GM21619 (cell line): ENCODE measurements at regions not wholly inside any gene's neighbourhood (a gene's known extent, or its start where the extent isn't known, plus 50 kb on each side); places are given as distances from the start of the nearest gene placed in this dataset.
A peak's percentile ranks its signal among the peaks of the same experiment; 100 is the strongest.
"Not testable (repeated sequence)": the region's sequence is repeated elsewhere in the genome, so short reads cannot be mapped to it uniquely, and the experiment has no call there.

Source experiments
- ATAC-seq: cut with Tn5 transposase; IDR thresholded peaks from one replicate; pipeline ENCODE4 v1.9.1; 2021; ENCODE audit not compliant: unreplicated experiment

DNA sequence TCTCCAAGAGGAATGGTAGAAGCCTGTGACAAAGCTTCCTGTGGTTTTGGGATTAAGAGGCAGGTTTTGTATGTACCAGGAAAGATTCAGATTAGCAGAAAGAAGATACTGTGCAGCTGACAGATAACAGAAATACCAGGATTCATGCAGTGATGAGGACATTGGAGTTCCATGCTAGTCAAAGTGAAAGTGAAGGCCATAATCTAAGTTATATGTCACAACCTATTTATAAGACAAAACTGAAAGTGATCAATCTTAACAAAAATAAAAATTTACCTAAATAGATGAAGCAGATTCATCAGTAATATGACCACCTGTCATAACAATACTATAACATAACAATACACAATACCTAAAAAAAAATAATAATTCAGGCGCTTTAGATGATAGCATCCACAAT, 1305.2 kb upstream of the PCDH9 start:
- peak; percentile 79 for ATAC-seq

DNA sequence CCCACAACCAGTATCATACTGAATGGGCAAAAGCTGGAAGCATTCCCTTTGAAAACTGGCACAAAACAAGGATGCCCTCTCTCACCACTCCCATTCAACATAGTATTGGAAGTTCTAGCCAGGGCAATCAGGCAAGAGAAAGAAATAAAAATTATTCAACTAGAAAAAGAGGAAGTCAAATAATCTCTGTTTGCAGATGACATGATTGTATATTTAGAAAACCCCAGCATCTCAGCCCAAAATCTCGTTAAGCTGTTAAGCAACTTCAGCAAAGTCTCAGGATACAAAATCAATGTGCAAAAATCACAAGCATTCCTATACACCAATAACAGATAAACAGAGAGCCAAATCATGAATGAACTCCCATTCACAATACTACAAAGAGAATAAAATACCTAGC, 1297.0 kb upstream of the PCDH9 start:
- not testable (repeated sequence) for ATAC-seq

DNA sequence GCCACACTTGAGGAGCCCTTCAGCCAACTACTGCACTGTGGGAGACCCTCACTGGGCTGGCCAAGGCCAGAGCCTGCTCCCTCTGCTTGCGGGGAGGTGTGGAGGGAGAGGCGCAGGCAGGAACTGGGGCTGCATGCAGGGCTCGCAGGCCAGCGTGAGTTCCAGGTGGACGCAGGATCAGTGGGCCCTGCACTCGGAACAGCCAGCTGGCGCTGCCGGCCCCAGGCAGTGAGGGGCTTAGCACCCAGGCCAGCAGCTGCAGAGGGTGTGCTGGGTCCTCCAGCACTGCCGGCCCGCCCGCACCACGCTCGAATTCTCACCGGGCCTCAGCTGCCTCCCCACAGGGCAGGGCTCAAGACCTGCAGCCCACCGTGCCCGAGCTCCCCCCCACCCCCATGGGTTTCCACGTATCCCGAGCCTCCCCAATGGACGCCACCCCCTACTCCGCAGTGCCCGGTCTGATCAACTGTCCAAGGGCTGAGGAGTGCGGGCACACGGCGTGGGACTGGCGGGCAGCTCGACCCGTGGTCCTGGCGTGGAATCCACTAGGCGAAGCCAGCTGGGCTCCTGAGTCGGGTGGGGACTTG, 1293.8 kb upstream of the PCDH9 start:
- ATAC-seq, result no peak

DNA sequence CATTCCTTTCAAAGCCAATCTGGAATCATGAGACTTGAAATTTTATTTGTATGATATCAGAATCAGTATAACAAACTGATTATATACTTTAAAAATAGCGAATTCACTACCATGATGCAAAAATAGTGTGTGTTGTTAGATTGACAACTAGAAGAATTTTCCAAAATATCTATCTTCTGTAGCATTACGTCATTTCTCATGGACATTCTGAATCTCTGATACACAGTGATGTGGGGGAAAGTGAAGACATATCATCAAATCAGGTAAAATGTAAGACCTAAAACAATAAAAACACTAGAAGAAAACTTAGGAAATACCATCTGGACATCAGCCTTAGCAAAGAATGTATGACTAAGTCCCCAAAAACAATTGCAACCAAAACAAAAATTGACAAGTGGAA, 1292.0 kb upstream of the PCDH9 start:
- ATAC-seq, result no peak

DNA sequence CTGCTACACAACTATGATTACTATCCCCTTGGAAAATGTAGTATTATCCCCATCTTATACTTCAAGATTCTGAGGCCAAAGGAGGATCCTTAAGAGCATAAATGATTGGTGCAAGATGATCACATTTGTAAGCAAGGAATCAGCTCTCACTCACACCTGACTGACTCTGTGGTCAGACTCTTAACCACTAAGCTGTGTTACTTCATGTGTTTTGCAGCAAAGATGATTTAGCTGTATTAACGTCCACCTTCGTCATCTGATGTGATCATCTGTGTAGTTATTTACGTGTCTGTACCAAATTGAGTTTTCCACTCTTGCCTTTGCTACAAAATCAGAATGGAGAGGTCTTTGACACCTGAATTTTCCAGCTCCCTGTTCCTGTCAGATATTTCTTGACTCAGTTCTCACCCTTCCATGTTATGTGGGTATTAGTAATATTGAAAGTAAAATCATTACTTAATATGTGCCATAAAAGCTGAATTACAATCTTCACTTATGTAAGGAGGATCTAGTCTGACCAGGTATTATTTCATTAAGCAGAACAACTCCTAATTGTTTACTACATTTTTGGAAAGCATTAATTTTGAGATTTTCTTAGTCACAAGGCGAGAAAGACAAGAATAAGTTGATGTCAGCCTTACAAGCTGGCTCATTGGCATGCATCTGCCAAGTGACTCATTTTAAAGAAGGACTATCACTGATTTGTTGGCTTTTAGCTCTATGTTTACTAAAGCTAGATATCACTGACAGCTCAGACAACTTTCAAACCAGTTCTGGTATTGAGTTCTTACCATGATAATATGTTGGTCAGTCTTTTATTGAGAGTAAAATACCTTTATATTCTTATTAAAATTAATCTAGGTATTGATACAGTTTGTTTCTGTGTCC, 1279.8 kb upstream of the PCDH9 start:
- peak; percentile 86 for ATAC-seq

DNA sequence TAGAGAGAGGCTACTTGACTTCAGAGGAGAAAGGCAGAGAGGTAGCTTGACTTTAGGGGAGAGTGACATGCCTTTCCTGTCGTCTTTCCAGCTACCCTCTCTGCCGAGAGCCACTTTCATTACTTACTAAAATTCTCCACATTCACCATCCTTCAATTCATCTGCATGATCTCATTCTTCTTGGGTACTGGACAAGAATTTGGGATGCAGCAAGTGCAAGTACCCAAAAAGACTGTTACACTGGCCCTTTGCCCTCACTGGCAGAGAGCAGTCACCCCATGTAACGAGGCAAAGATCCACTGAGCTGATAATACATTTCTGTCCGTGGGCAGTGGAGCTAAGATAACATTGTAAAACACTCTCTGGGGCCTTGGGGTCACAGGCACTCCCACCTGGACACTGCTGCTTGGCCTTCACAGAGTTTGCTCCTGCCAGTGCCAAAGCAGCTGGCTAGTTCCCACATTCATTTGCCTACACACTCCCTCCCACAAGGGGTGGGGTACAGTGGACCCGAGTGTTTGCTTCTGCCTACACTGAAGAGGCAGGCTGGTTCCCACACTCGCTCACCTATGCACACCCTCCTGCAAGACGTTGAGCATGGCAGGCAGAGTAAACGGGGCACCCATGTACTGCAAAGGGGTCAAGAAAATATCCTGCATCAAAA, 1276.9 kb upstream of the PCDH9 start:
- no peak for ATAC-seq

DNA sequence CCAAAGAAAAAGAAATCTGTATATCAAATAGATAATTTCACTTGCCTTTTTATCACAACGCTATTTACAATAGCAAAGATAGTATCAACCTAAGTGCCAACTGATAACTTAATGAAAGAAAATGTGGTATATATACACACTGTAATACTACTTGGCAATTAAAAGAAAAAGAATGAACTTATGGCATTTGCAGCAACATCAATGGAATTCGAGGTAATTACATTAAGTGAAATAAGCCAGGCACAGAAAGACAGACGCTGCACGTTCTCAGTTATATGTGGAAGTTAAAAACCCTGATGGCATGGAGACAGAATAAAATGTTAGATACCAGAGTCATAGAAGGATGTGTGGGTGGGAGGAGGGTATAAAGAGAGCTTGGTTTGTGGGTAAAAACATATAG, 1260.5 kb upstream of the PCDH9 start:
- no peak for ATAC-seq

DNA sequence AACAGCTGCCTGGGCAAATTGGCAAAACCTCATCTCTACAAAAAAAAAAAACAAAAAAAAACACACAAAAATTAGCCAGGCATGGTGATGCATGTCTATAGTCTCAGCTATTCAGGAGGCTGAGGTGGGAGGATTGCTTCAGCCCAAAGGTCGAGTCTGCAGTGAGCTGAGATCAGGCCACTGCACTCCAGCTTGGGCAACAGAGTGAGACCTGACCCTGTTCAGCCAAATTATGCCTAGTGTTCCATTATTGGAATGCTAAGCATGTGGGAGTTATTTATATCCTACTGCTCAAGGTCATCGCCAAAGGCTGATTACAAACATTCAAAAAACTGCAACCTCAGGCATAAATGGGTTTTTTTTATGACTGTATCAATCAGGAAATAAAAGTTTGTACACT, 1251.0 kb upstream of the PCDH9 start:
- ATAC-seq, result no peak

DNA sequence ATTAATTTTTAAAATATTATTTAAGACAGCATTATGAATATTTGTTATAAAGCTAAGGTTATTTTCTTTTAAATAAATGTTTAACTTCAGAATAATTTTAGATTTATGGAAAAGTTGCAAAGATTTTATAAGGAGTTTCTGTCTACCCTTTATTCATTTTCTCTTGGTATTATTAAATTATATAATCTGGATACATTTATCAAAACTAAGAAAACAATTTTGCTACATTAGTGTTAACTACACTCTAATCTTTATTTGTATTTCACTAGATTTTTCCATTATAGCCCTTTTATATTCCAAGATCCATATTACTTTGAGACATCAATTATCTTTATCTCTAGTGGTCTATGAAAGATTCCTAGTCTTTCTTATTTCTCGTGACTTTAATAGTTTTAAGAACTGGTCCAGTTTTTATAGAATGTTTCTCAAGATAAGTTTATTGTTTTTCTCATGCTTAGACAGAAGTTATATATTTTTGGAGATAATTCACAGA, 1243.7 kb upstream of the PCDH9 start:
- no peak for ATAC-seq

DNA sequence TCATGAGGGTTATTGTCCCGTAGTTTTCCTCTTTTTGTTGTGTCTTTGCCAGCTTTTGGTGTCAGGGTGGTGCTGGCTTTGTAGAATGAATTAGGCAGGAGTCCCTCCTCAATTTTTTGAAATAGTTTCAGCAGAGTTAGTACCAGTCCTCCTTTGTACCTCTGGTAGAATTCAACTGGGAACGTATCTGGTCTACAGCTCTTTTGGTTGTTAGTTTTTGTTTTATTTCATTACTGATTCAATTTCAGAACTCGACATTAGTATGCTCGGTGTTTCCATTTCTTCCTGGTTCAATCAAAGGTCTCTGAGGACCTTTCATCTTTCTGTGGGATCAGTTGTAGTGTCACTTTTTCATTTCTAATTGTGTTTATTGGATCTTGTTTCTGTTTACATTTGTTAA, 1237.0 kb upstream of the PCDH9 start:
- ATAC-seq, result no peak

DNA sequence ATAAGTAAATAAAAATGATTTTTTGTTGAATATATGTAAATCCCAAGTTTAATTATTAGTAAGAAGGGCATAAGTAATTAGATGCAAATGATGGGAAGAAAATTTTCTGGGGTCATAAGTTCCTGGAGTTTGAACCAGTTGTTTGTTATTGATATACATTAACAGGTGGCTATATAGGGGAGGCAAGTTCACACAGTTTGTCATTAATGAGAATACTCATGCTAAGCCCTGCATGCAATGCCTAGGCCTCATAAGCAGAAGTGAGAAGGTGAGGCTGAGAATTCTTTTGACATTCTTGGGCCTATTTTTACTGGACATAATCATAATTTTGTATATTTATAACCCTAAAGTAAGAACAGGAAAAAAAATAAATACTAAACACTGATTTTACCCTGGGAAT, 1210.7 kb upstream of the PCDH9 start:
- ATAC-seq, result peak; percentile 73

DNA sequence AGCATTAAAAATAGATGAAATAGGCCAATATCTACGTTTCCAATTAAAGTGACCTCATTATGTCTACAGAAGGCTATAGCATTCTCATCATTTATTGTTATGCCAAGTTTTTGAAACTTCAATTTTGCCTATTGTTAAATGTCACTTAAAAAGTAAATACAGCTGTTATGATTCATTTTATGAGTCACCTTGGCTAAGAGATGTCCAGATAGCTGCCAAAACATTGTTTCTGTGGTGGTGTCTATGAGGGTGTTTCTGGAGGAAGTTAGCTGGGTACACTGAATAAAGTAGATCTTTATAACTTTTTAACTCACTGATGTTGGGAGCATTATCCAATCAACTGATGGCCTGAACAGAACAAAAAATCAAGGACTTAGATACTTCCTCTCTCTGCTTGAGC, 1209.7 kb upstream of the PCDH9 start:
- ATAC-seq, result no peak

DNA sequence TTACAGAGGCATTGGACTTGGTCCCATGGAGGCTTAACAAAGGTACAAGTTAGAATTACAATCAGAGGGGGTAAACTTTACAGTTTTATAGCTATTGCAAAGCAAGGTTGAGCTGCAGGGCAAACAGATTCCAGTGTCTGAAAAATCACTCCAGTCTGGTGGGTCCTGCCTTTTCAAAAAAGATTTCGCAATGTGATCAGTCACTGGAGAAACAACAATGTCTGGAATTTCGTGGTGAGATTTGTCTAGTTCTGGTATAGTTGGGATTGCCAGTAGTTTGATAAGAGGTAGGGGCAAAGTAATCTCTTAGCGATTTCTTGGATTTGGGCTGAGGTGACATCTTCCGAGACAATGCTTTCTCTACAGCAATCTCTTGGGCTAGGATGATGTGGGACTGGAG, 1198.2 kb upstream of the PCDH9 start:
- no peak for ATAC-seq

DNA sequence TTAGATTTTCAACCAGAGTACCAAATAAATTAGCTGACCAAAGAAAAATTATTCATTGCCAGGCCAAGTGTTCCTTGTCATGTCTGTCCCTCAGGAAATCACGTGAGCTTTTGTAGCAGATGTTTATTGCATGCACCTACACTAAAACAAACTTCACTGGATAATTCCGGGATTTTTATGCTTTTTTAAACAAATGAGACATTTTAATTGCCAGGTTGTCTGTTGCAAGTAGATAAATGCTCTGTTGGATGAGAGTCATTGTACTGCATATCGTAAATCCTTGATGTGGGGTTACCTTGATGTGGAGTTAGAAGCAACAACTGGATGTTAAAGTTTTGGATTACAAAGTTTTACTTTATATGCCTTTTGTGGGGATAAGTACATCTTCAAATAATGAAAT, 1187.7 kb upstream of the PCDH9 start:
- no peak for ATAC-seq

DNA sequence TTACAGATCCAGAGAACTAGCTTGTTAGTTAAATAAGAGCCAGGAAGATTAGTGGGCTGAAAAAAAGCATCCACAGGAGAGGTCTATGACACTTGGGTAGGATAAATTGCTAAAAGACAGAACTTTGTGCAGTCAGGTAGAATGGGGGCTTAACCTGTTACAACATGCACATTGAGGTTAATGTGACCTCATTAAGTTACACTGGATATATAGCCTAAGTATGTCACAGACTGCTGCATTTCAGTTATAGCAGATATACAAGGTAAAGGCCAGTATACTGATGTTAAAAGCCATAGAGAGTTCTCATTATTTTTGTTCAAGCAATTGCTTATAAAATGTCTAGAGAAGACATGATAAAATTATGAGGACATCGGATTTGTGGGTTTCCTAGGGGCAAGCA, 1179.9 kb upstream of the PCDH9 start:
- ATAC-seq, result no peak

DNA sequence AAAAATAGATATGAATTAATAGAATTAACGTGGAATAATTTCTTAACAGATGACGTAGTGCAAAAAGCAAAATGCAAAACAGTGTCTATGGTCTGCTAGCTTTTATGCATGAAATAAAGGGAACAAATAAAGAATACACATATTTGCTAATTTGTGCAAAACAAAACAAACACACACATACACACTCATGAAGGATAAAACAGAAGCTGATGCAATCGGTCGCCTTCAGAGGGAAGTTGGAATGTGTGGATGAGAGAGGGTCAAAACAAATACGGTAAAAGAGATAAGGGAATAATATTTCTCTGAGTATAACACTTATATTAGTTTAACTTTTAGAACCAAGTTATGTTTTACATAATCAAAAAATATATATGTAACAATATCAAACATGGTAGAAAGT, 1160.9 kb upstream of the PCDH9 start:
- ATAC-seq, result no peak

DNA sequence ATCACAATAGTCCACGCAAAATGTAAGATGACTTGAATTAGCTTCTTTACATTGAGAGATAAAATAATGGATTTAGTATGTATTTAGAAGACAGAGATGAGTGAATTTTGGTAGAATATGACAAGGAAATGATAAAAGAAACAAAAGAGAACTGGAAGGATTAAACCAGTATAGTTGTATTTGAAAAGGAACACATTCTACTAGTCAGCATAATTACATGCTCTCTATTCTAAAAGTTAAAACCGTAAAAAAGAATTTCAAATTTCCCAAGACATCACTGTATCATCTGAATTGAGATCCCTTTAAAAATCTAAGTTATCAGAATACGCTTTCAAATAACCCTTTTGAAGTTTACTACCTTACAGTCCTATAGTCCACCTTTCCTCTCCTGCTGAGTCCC, 1156.7 kb upstream of the PCDH9 start:
- no peak for ATAC-seq

DNA sequence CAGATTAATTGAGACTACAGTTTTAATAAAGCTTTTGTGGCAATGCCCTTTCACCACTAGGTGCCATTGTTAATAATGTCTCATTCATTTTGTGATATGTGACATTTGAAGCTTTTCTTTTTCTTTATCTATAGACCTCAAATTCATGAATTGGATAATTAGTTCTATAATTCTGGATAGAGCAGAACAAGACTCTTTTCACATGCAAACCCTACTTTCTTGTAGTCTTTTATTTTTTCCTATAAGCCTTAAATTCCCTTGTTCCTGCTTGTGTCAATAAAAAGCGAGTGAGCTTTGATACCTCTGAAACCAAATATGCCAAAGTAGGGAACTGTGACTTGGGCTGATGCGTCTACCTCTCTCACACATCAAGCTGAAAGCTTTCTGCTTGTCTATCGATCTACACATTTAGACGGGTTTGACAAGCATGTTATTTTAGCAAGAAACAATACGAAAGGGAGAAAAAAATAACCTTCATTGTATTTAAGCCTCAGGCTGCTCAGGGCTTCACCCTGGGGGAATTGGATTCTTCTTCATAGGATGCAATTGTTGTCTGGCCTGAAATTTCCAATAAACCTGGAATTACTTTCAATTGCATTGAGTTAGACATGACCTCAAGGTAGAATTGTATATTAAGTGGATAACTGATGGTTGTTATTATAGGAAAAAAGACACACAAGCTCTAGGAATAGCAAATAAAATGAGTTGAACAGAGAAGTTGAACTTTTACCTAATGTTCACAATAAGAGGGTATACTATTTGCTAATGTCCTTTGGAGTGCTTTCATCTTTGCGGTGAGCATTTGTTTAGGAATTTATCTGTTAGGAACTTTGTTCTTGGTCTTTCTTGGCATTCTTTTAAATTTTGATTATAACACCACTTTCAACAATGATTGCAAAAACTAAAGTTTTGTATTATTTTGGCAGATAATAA, 1150.2 kb upstream of the PCDH9 start:
- ATAC-seq, result no peak

DNA sequence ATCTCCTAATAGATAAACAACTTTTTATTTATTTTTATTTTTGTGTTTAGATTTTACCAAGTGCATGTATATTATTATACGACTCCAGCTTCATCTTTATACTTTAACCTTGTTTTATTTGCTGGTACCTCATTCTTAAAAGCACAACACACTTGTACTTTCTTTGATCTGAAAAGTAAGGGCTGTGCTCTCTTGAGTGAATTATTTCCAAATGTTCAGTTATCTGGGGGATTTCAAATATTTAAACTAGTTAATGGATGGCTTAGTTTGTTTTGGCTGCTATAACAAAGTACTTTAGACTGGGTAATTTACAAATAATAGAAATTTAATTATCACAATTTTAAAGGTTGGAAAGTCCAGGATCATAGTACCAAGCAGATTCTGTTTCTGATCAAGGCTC, 1148.2 kb upstream of the PCDH9 start:
- no peak for ATAC-seq

DNA sequence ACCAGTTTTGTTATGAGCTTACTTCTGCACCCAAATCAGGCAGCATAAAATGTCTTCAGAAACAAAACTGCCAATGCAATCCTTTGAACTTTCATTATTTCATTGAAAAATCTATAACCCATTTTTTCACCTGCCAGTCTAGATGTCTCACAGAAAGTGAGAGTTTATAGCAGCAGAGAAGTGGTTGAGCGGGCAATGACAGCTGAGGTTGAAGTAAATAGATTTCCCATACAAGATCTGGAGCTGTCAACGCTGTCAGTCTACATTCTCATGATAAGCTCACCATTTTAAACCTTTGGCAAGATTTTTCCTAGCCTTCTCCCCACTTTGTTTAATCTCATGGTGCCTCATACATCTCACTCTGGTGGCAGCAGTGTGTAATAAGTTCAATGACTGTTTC, 1144.9 kb upstream of the PCDH9 start:
- ATAC-seq, result no peak

DNA sequence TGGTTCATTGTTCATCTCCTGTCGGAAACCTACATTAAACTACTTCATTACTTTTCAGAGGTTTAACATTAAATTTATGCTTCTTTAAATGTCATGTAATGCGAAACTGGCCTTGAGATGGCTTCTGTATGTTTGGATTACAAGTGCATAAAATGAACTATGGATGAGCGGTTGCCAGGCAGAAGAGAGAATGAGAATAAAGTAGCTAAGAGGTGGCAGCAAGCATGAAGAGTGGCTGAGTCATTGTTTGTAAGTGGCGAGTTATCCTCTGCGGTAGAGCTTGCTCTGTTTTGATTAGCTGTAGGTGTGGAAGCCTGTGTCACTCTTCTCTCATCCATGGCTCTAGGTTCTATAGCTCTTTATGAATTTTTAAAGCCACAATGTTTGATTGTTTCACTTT, 1139.6 kb upstream of the PCDH9 start:
- ATAC-seq, result no peak
